ENCODE measurements at regions not wholly inside any gene's neighbourhood (a gene's known extent, or its start where the extent isn't known, plus 50 kb on each side); places are given as distances from the start of the nearest gene placed in this dataset.

- no peak for TF ChIP-seq CTCF (IDR thresholded peaks at IDR 0.05)
- no peaks in the 10 kb centered on the region for H3K4me1 Mint-ChIP-seq (ENCODE audit: low read depth)
- H3K4me3 Mint-ChIP-seq (ENCODE audit: unreplicated experiment): no peak overlapping the region
- H3K9me3 Mint-ChIP-seq (ENCODE audit: low read depth): peaks cover 1% of the 10 kb centered on the region
- no peak for DNase-seq (ENCODE audit: low spot score)
- peaks cover 41% of the 10 kb centered on the region for H3K27me3 Mint-ChIP-seq (ENCODE audit: low read depth)
- no peaks in the 10 kb centered on the region for H3K36me3 Mint-ChIP-seq (ENCODE audit: low read depth)
- no peak overlapping the region for H3K27ac Mint-ChIP-seq (ENCODE audit: unreplicated experiment)
Observed at GRCh38 chr11:119910051-119910450, 181.1 kb upstream of the NECTIN1 start.

- H3K27ac Mint-ChIP-seq (ENCODE audit: unreplicated experiment): no peak overlapping the region
- no peaks in the 10 kb centered on the region for H3K4me1 Mint-ChIP-seq (ENCODE audit: low read depth)
- no peaks in the 10 kb centered on the region for H3K9me3 Mint-ChIP-seq (ENCODE audit: low read depth)
- H3K36me3 Mint-ChIP-seq (ENCODE audit: low read depth): no peaks in the 10 kb centered on the region
- no peak overlapping the region for H3K4me3 Mint-ChIP-seq (ENCODE audit: unreplicated experiment)
- no peak for DNase-seq (ENCODE audit: low spot score)
- no peak for TF ChIP-seq CTCF (IDR thresholded peaks at IDR 0.05)
- peaks cover 41% of the 10 kb centered on the region for H3K27me3 Mint-ChIP-seq (ENCODE audit: low read depth)
Observed at GRCh38 chr11:119909495-119909894, 180.5 kb upstream of the NECTIN1 start.

DNA sequence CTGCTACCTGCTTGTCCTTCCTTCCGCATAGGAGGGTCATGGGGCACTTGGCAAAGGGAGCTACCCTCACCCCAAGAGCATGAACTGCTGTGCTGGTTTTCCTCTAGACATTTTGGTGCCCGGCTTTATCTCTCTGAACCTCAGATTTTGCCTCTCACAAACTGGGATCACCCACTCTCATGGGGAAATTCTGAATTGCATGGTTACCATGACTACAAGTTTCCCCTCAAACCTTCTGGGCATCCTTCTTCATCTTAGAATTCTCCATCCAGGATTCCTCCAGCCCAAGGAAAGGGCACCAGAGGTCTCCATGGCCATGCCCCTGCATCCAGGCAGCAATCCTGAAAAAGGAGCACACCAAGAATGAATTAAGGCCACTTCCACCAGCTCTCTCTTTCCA, 180.1 kb upstream of the NECTIN1 start:
- no peak overlapping the region for H3K27ac Mint-ChIP-seq (ENCODE audit: unreplicated experiment)
- H3K4me1 Mint-ChIP-seq (ENCODE audit: low read depth): no peaks in the 10 kb centered on the region
- DNase-seq (ENCODE audit: low spot score): no peak
- no peaks in the 10 kb centered on the region for H3K9me3 Mint-ChIP-seq (ENCODE audit: low read depth)
- no peaks in the 10 kb centered on the region for H3K36me3 Mint-ChIP-seq (ENCODE audit: low read depth)
- H3K27me3 Mint-ChIP-seq (ENCODE audit: low read depth): peaks cover 44% of the 10 kb centered on the region
- H3K4me3 Mint-ChIP-seq (ENCODE audit: unreplicated experiment): no peak overlapping the region
- TF ChIP-seq CTCF (IDR thresholded peaks at IDR 0.05): no peak

GRCh38 chr11:119908573-119908904, 179.5 kb upstream of the NECTIN1 start:
- Mint-ChIP-seq H3K27me3 (ENCODE audit: low read depth) (peaks cover 46% of the 10 kb centered on the region), H3K4me1 (ENCODE audit: low read depth) (no peaks in the 10 kb centered on the region), H3K27ac (ENCODE audit: unreplicated experiment) (no peak overlapping the region), H3K9me3 (ENCODE audit: low read depth) (no peaks in the 10 kb centered on the region), H3K36me3 (ENCODE audit: low read depth) (no peaks in the 10 kb centered on the region), H3K4me3 (ENCODE audit: unreplicated experiment) (no peak overlapping the region)
- TF ChIP-seq CTCF (IDR thresholded peaks at IDR 0.05): no peak
- no peak for DNase-seq (ENCODE audit: low spot score)

DNA sequence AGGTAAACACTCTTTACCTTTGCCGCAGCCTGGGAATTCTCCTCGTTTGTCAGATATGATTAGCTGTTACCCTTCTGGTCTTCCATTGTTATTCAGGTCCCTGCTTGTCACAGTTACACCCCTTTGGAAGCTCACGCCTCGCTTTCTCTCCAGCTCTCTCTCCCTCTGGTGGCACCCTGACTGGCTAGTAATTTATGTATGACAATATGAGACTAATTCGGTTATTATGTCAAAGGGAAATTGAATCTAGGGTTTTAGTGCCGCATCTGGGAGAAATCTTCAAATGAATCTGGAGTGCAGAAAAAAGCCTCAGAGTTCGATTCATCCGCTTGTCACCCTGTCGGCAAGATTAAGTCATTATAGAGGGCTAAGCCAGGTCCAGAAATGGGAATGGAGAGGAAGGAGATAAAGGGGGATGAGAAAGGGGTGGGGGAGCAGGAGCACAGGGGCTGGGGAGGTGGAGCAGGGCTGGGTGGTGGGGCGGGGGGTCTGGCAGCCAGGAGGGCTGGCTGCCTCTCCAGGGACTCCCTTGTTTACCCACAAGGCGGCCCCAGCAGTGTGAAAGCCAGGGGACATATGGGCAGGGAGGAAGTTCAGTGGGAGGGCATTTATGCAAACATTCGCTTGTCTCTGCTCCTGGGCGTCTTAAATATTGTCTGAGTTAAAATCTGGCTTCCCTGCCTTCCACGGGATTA, 179.0 kb upstream of the NECTIN1 start:
- Mint-ChIP-seq H3K4me1 (ENCODE audit: low read depth) (no peaks in the 10 kb centered on the region), H3K36me3 (ENCODE audit: low read depth) (no peaks in the 10 kb centered on the region), H3K9me3 (ENCODE audit: low read depth) (no peaks in the 10 kb centered on the region), H3K27me3 (ENCODE audit: low read depth) (peaks cover 47% of the 10 kb centered on the region), H3K4me3 (ENCODE audit: unreplicated experiment) (no peak overlapping the region), H3K27ac (ENCODE audit: unreplicated experiment) (no peak overlapping the region)
- TF ChIP-seq CTCF (IDR thresholded peaks at IDR 0.05): no peak
- DNase-seq (ENCODE audit: low spot score): no peak

All from chondrocyte (in vitro differentiated cells).